ES-I3 (cell line): ENCODE measurements at regions not wholly inside any gene's neighbourhood (a gene's known extent, or its start where the extent isn't known, plus 50 kb on each side); places are given as distances from the start of the nearest gene placed in this dataset.

Experiments
- H3K36me3 ChIP-seq: 2 replicates; pipeline ENCODE4 v1.6.1; 2013; ENCODE audit warnings: mild to moderate bottlenecking, low read length, control low read depth, moderate library complexity; ENCODE audit not compliant: insufficient read depth
- H3K4me1 ChIP-seq: 2 replicates; pipeline ENCODE4 v1.6.1; 2013; ENCODE audit warnings: mild to moderate bottlenecking, control low read depth, low read length; ENCODE audit not compliant: insufficient read depth
- H3K9ac ChIP-seq: 2 replicates; pipeline ENCODE4 v1.6.1; 2013; ENCODE audit warnings: low read depth, mild to moderate bottlenecking, low read length, moderate library complexity
- H3K9me3 ChIP-seq: 2 replicates; pipeline ENCODE4 v1.6.1; 2013; ENCODE audit warnings: mild to moderate bottlenecking, low read length, moderate library complexity; ENCODE audit not compliant: control insufficient read depth, insufficient read depth

- Histone ChIP-seq H3K4me1 (peaks cover 31% of the 10 kb centered on the region), H3K36me3 (no peaks in the 10 kb centered on the region), H3K9ac (no peak overlapping the region), H3K9me3 (no peaks in the 10 kb centered on the region)
Observed at GRCh38 chr5:17167171-17167891, 50.1 kb upstream of the BASP1 start.
